HuH-7.5 (cell line): ENCODE measurements at regions not wholly inside any gene's neighbourhood (a gene's known extent, or its start where the extent isn't known, plus 50 kb on each side); places are given as distances from the start of the nearest gene placed in this dataset.

Experiments
- DNase-seq: peaks from one replicate; pipeline ENCODE4 v3.0.0; 2011; ENCODE audit warnings: low spot score

DNA sequence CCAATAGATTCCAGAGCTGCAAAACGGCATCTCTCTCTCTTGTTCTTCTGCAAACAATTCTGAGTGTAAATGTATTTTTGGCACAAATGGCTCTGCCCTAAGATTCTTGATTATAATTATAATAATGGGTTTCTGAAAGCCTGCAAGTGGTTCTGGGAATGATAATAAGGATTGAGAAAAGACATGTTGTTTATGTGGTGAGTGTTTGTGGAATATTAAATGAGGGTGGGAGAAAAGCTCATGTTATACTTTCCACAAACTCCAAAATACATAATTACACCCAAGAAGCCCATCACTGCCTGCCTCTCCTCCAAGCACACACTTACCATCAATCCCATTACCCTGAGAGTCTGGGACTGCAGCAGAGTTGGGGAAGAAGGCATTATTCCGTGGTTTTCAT, 460.0 kb upstream of the BRINP1 start:
- no peak for DNase-seq

DNA sequence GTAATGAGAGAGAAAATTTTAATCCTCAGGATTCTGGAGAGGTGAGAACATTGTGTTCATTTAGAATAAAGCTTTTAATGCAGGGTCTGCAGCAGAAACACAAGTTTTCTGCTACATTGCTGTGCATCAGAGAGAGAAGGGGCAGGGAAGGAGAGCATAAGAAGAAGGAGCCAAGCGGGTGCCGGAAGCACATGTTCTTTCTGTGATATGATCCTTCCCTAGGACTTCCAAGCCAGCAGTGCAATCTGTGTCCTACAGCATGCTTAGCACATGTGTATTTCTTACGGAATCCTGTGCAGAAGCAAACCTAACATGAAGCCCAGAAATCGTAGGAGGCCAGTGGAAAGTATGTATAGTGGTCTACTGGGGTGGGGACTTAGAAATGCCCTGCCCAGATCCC, 458.3 kb upstream of the BRINP1 start:
- no peak for DNase-seq

DNA sequence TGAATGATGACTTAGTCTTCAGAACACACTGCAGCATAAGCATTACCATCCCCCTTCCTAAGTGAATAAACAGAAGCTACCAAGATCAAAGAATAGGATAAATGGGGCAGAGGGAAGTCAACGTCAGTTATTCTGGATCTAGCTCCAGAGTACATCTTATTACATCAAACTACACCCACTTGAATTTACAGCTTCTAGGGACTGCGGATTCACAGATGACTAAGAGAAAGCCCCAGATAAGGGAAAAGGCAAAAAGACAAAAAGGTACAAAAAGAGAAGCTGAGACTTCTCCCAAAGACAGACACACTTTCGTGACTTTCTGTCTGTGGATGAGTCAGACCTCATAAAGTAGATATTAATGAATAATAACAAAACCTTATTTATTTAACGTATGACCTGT, 457.9 kb upstream of the BRINP1 start:
- DNase-seq: no peak

DNA sequence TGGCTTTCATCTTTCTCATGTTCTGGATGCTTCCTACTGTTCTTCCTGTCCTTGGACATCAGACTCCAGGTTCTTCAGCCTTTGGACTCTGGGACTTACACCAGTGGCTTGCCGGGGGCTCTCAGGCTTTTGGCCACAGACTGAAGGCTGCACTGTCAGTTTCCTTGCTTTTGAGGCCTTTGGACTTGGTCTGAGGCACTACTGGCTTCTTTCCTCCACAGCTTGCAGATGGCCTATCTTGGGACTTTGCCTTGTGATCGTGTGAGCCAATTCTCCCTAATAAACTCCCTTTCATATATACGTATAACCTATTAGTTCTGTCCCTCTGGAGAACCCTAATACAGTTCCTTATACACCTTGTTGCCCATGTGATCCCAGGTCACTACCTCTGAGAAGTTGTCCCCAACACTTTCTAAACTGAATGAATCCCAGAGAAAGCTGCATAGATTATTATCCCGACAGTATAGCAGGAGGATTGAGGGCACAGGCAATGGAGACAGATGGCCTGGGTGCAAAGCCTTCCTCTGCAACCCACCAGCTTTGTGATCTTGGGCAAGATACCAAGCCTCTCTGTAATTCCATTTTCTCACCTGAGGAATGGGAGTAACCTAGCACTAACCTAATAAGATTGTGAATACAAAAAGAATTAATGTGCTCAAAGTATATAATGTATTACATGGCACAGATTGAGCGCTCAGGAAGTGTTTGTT, 449.6 kb upstream of the BRINP1 start:
- no peak for DNase-seq

DNA sequence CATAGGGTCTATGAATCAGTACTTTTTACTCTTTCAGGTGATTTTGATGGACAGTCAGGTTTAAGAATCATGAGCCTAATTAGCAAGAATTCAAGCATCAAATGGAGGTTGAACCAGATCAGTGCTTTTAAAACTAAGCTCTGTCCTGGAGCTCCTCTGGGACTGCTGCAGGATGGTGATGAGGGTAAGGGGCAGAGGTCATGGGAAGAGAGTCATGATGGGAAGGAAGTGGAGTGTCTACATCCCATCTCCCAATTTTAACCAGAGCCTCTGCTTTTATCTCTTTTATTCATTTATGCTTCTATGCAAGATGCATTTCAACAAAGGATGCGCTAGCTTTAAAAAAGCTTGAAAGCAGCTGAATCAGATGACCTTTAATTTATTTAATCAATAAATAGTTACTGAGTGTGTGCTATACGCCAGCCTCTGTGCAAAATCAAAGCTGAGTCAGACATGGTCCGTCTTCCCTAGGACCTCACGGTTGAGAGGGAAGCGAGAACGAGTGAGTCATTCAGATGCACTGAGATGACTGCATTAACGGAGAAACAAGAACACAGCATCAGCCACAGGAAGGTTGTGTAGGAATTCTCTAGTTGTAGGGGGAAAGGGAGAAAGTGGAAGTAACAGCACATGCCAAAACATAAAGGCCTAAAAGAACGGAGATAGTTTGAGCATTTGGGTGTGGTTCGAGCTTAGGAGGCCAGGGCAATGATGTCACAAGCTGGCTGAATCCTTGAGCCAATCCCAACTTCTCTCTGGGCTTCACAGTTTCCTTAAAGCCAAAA, 441.6 kb upstream of the BRINP1 start:
- DNase-seq: no peak

- no peak for DNase-seq
Observed at GRCh38 chr9:119803679-119804078, 434.4 kb upstream of the BRINP1 start.

- DNase-seq: no peak
Observed at GRCh38 chr9:119802621-119803020, 433.4 kb upstream of the BRINP1 start.

- DNase-seq: no peak
Observed at GRCh38 chr9:119802133-119802532, 432.9 kb upstream of the BRINP1 start.

- DNase-seq: no peak
Observed at GRCh38 chr9:119801311-119801710, 432.1 kb upstream of the BRINP1 start.

DNA sequence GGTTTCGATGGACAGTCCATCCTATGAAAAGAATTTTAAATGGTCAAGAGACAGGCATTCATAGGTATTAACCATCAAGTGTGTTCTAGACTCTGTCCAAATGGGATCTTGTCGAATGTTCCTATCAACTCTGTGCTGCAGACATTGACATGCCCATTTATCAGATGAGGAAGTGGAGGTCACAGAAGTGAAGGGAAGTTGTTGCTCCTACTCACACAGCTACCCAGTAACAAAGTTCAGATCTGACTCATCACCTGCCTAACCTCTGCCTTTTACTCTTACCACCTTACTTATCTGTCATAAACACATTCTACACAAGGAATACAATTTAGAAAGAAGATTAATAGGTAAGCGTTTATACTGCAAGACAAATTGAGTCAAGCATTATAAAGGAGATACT, 426.2 kb upstream of the BRINP1 start:
- DNase-seq: no peak

- DNase-seq: no peak
Observed at GRCh38 chr9:119794836-119795235, 425.6 kb upstream of the BRINP1 start.

- no peak for DNase-seq
Observed at GRCh38 chr9:119793218-119793617, 424.0 kb upstream of the BRINP1 start.

GRCh38 chr9:119792242-119792641, 423.0 kb upstream of the BRINP1 start:
- no peak for DNase-seq

- no peak for DNase-seq
Observed at GRCh38 chr9:119789987-119790386, 420.8 kb upstream of the BRINP1 start.

DNA sequence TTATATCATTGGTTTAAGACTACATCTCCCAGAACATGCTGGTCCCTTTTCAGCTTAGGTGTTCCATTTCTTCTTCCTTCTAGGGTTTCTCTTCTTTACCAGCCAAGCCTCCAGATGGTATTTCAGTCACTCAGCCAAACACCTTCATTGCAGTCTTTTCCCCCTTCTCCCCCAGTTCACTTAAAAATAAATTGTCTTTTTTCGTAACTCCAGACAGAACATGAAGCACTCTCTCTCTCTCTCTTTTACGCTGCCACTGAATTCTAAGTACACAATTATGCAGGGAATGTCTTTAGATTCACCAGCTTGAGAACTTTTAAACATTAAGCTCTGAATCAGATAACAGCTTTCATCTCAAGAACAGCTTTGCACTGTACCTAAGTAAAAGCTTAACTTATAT, 419.7 kb upstream of the BRINP1 start:
- DNase-seq: no peak

GRCh38 chr9:119781886-119782285, 412.7 kb upstream of the BRINP1 start:
- no peak for DNase-seq

- DNase-seq: no peak
Observed at GRCh38 chr9:119775410-119775809, 406.2 kb upstream of the BRINP1 start.

- DNase-seq: no peak
Observed at GRCh38 chr9:119773823-119774222, 404.6 kb upstream of the BRINP1 start.

GRCh38 chr9:119771341-119771740, 402.1 kb upstream of the BRINP1 start:
- DNase-seq: no peak

DNA sequence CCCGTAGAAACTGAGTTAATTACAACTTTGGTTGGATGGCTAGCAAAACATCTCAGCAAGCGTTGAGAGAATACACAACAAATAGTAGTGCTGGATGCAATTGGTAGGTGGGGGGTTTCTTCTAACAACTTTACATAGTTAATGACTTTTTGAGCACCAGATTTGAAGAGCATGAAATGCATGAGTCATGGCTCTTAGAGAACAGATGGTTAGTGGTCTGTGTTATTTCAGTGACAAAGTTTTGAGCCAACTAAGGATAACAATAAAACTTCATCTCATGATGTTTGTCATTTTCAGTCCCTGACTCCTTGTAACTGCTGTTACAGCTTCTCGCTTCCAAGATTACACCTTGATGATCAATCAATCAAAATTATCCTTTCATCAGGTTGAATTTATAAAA, 399.0 kb upstream of the BRINP1 start:
- no peak for DNase-seq

DNA sequence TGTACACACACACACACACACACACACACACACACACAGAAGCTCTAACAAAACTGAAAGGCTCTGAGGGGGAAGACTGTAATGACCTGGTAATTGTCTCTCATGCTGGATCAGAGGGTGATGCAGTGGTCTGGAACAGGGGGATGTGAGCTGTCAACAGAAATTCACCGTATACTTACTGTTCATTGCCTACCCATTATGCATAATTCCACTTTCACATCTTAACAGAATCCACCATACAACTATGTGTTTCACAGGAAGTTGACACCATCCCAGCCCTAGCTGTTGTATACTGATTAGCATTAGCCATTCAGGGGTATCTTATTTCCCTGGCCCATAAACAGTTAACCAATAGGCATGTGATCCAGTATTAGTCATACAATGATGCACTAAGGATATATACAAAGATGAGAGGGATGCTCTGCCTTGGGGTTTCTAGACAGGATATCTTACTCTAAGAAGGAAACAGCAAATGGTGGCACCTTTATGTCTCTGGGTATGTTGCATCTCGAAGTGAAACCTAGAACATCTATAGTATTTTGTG, 396.5 kb upstream of the BRINP1 start:
- DNase-seq: no peak

GRCh38 chr9:119763260-119763659, 394.0 kb upstream of the BRINP1 start:
- no peak for DNase-seq

DNA sequence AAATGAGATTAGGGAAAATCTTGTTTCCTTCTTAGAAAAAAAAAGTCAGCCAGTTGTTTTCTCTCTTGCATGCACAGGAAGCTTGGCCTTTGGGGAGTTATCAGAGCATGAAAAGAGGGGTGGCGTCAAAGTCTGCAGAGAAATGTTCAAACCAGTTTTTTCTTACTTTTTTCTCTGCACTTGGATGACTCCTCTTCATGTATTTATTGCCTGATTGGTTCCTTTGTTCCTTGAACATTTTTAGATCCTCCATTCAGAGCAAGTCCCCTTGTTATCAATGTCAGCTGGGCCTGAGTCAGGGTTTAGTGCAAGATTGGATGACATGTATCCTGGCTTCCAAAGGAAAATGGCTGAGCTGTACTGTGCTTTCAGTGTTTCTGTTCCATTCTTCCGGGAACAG, 392.6 kb upstream of the BRINP1 start:
- DNase-seq: no peak

GRCh38 chr9:119758990-119759389, 389.8 kb upstream of the BRINP1 start:
- DNase-seq: no peak
